Lower leg skin (tissue), 3 donors: ENCODE measurements at regions not wholly inside any gene's neighbourhood (a gene's known extent, or its start where the extent isn't known, plus 50 kb on each side); places are given as distances from the start of the nearest gene placed in this dataset.

Experiments used
- POLR2A ChIP-seq, 2 donors: fragments of 450-650 bp; IDR thresholded peaks; one replicate each; pipeline ENCODE4 v1.6.1; 2016 to 2017; ENCODE audit warnings: antibody characterized with exemption in 2 of 2, mild to moderate bottlenecking in 1 of 2, moderate library complexity in 1 of 2
- TF ChIP-seq, protein P1 (sequence below), 3 donors: fragments of 450-650 bp; IDR thresholded peaks; one replicate each; pipeline ENCODE4 v1.5.1; 2016; ENCODE audit warnings: antibody characterized with exemption in 3 of 3, mild to moderate bottlenecking in 3 of 3, moderate library complexity in 2 of 3

DNA sequence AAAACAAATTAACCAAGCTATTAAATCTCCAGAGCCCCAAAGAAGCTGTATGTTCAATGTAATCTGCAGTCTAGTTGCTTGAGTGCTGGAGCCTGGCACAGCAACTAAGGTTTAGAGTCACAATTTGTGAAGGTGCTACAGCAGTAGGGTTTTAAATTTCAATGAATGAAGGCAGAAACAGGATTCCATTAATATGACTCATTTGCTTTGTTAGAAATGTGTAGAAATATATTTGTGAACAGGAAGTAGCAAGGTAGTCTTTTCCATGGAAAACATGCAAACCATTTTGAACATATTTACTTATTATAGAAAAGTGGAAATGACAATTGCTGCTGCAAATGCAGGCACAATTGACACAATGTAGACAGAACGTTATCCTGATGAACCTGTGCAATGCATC lies 149.0 kb upstream of the STEAP4 start:
- TF ChIP-seq, protein P1, sequence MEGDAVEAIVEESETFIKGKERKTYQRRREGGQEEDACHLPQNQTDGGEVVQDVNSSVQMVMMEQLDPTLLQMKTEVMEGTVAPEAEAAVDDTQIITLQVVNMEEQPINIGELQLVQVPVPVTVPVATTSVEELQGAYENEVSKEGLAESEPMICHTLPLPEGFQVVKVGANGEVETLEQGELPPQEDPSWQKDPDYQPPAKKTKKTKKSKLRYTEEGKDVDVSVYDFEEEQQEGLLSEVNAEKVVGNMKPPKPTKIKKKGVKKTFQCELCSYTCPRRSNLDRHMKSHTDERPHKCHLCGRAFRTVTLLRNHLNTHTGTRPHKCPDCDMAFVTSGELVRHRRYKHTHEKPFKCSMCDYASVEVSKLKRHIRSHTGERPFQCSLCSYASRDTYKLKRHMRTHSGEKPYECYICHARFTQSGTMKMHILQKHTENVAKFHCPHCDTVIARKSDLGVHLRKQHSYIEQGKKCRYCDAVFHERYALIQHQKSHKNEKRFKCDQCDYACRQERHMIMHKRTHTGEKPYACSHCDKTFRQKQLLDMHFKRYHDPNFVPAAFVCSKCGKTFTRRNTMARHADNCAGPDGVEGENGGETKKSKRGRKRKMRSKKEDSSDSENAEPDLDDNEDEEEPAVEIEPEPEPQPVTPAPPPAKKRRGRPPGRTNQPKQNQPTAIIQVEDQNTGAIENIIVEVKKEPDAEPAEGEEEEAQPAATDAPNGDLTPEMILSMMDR (IDR thresholded peaks at IDR 0.05) = no peak
- no peak for TF ChIP-seq POLR2A (IDR thresholded peaks at IDR 0.05)
